NCI-H1694 treated with DMSO at 0.1 percent for 48 hours (cell line): ENCODE measurements at regions not wholly inside any gene's neighbourhood (a gene's known extent, or its start where the extent isn't known, plus 50 kb on each side); places are given as distances from the start of the nearest gene placed in this dataset.
"Not testable (repeated sequence)": the region's sequence is repeated elsewhere in the genome, so short reads cannot be mapped to it uniquely, and the experiment has no call there.

ENCODE experiments used
- DNase-seq: peaks from one replicate; lab custom pipeline; 2025; lab: John Stamatoyannopoulos, UW

- no peak for DNase-seq
Observed at GRCh38 chr1:187631381-187631675, 802.6 kb downstream of the PLA2G4A start.

- DNase-seq: no peak
Observed at GRCh38 chr1:187631984-187632383, 803.2 kb downstream of the PLA2G4A start.

DNA sequence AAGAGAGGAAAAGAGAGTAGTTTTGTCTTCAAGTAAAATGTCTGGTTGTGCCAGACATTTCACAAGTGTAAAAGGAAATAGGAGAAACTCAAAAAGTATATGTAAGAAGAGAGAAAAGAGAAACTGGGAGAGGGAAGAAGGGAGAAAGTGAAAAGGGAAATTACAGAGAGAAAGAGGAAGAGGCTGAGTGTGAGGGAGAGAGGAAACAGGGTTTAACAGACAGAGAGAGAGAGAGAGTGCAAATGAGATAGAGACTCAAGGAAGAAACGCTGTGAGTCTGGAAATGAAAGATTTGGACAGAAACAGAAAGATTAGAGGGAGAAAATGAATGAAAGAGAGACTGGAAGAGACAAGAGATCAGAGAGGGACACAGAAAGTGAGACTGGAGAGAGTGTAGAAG, 806.2 kb downstream of the PLA2G4A start:
- DNase-seq: no peak

GRCh38 chr1:187638733-187639434, 810.1 kb downstream of the PLA2G4A start:
- DNase-seq: no peak

- DNase-seq: no peak
Observed at GRCh38 chr1:187641015-187641414, 812.3 kb downstream of the PLA2G4A start.

- DNase-seq: no peak
Observed at GRCh38 chr1:187641463-187641862, 812.7 kb downstream of the PLA2G4A start.

GRCh38 chr1:187641907-187642306, 813.2 kb downstream of the PLA2G4A start:
- no peak for DNase-seq

DNA sequence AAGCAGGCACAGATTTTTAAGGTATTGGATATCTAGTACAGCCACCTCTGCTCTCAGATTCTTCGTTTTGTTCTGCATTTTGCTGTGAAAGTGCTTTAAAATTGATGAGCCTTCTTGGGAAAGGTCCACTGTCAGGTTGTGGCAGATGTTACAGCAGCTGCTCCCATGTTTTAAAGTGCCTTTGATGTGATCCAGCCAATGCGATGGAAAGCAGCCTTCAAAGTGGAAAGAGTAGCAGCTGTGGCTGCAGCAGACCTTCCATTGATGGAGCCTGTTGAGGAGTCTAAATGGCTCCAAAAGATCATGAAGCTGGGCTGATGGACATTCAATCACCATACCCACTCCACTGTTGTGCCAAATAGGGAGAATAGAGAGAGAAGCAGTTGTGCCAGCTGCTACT, 816.9 kb downstream of the PLA2G4A start:
- DNase-seq: peak; percentile 78

- DNase-seq: no peak
Observed at GRCh38 chr1:187646536-187647107, 817.9 kb downstream of the PLA2G4A start.

DNA sequence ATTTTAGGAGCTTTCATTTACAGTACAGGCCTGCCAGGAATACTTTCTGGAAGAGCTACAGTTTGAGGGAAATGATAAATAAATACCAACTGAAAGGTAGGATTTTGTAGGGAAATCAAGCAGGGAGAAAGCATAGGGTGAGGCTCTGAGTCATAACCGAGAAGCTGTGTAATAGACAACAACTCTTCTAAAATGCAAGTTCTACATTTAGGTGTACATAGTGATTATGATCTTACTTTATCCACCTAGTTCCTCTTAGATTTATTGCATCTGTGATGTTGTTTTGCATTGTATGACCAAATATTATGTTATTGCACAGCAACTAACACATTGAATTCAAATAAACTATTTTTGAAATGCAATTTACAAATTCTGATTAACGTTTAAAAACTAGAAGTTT, 819.3 kb downstream of the PLA2G4A start:
- no peak for DNase-seq

DNA sequence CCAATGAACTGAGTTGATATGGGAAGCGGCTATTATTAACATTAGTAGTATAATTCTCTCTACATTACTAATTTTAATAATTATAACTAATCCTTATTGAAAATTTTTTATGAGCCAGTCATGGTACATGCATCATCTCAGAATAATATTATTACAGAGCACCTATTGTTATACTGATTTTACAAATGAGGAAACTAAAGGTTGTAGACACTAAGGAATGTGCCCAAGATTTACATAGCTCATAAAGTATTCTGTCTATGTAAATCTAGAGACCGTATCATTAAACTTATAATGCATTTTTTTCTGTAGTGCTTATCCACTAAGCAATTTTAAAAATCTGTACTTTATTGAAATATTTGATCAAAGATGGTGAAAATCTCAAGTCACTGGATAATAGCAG, 825.9 kb downstream of the PLA2G4A start:
- DNase-seq: no peak

DNA sequence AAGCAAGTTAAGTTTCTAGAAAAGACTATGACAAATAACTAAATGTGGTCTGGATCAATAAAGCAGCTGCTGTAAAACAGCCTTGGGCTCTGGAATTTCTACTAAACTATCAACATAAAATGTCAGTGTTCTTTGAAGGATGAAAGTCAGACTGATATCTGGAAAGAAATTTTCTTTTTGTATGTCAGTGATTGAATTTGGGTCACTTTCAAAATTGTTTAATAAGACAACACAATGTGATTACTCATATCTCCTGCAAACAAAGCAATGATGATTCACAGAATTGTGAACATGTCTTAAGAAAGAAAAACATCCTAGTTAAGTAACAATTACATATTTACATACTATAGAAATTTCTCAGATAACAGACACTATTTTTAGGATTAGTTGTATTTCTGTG, 826.4 kb downstream of the PLA2G4A start:
- DNase-seq: no peak

DNA sequence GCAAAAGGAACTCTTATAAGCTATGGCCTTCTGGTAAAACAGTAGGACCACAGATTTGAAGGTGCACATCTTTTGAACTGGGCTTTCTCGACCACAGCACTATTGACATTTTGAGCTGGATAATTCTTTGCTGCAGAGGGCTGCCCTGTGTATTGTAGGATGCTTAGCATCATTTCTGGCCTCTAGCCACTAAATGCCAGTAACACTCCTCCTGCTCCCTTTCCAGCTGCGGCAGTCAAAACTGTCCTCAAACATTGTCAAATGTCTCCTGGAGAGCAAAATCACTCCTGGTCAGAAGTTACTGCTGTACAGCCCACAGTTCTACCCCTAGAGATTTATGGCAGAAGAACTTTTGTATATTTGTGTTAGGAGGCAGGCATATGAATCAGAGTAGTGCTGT, 836.7 kb downstream of the PLA2G4A start:
- no peak for DNase-seq

GRCh38 chr1:187680823-187681222, 852.1 kb downstream of the PLA2G4A start:
- no peak for DNase-seq

DNA sequence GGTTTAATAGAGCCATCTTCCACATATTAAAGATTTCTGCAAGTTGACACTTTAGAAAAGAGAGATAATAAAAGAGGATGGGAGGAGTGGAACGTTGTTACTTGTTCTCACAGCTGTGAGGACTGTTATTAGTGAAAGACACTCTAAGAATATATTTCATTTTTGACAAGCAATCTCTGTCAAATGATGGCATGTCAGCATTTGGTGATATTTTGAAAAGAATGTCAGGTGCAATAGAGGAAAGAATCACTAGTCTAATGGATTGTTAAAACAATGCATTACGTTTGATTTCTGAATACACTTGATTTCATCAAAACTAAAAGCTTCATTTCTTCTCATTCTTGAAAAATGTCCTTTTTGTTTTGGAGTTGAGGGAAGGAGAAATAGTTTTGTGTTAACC, 853.4 kb downstream of the PLA2G4A start:
- DNase-seq: no peak

DNA sequence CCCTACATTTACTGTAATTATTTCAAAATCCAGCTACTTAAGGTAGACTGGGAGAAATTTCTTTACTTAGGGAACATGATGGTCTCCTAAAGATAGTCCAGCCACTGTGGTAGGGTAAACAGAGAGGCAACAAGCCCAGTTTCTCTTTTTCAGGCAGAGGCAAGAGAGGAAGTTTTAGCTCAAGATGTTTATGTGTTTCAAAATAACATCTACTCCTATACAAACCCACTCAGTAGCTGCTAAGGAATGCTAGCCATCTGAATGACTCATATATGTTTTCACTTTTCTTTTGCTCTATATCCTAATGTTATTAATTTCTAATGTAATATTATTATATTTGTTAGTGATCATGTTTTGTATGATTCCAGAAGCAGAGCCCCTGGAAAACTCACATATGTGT, 856.6 kb downstream of the PLA2G4A start:
- DNase-seq: no peak

DNA sequence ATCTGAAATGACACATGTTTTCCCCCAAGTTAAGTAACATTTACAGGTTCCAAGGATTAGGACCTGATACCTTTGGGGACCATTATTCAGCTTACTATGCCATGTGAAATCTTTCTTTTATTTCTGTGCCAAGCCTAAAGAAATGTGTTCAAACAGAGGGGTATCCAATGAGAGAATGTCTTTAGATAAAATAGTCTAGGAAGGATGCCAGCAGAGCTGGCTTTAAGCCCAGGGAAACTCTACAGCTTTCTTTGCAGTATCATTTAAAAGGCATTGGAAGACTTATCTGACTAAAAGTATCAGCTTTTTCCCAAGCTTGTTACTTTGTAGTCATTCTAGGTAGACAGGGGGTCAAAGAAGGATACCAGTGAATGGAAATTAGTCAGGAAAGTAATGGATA, 860.4 kb downstream of the PLA2G4A start:
- peak; percentile 41 for DNase-seq

GRCh38 chr1:187691439-187691838, 862.7 kb downstream of the PLA2G4A start:
- no peak for DNase-seq

DNA sequence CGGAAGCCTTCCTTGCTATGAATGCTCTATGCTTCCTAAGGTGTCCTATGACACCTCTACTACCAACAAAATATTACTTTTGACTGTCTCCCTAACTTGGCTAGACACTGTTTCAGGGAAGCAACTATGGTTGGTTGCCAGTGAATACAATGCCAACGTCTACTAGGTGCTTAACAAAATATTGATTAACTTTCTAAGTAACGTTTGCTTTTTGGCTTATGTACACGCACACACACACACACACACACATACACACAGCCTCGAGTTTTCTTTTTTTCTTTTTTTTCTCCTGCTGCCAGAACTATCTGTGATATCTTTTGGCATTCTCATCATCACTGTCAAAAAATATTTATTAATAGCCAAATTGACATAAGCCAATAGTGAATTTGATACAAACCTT, 864.0 kb downstream of the PLA2G4A start:
- DNase-seq: no peak

DNA sequence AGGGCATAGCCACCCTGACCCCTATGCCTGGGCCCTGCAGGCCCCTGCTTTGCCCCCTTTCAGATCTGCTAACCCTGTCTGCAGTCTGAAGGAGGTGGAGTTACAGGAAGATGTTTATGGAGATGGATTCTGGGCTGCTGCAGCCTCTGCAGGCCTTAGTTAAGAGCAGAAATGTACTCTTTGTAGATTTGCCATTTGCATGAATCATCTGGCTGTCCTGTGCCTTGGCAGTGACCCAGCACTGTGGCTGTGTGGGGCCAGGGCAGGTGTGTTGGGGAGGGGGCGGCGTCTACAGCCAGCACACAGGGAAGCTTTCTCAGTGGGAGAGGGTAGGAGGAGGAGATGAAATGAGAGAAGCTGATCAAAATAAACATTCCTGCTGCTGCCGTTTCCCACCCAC, 867.3 kb downstream of the PLA2G4A start:
- no peak for DNase-seq

DNA sequence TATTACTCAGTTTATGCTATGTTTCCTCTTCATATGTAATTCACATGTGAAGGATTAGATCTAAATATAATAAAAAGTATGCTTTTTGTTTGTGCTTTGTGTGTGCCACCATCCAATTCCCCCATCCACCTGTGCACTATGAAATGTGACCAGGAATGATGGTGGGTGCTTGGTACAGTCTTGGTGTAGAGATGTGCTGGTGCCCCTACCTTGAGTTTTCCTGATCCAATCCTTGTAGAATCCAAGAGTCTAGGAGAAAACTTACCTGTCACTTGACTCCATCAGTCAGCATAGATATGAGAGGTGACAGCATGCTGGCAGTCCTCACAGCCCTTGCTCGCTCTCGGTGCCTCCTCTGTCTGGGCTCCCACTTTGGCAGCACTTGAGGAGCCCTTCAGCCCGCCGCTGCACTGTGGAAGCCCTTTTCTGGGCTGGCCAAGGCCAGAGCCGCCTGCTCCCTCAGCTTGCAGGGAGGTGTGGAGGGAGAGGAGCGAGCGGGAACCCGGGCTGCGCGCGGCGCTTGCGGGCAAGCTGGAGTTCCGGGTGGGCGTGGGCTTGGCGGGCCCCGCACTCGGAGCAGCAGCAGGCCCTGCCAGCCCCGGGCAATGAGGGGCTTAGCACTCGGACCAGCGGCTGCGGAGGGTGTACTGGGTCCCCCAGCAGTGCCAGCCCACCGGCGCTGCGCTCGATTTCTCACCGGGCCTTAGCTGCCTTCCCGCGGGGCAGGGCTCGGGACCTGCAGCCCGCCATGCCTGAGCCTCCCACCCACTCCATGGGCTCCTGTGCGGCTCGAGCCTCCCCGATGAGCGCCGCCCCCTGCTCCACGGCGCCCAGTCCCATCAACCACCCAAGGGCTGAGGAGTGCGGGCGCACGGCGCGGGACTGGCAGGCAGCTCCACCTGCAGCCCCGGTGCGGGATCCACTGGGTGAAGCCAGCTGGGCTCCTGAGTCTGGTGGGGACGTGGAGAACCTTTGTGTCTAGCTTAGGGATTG, 874.7 kb downstream of the PLA2G4A start:
- DNase-seq: not testable (repeated sequence)

- no peak for DNase-seq
Observed at GRCh38 chr1:187714470-187714869, 885.7 kb downstream of the PLA2G4A start.

DNA sequence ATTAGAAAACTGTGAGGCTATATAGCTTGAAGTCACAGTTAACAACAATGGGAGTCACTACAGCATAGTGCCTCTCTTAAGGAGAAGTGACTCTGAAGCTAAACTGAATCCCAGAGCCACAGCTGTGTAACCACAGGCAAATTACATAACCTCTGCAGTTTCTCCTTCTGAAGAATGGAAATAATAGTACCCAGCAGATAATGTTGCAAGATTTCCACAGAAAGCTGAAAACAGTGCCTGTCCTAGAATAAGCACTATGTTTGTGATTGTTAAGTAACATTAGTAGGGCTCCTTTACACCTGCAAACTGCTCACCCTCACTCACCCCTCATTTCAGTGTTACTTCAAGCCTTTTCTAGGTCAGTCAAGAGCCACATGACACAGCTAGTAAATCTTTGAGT, 886.7 kb downstream of the PLA2G4A start:
- no peak for DNase-seq
